ENCODE measurements at regions not wholly inside any gene's neighbourhood (a gene's known extent, or its start where the extent isn't known, plus 50 kb on each side); places are given as distances from the start of the nearest gene placed in this dataset.

DNA sequence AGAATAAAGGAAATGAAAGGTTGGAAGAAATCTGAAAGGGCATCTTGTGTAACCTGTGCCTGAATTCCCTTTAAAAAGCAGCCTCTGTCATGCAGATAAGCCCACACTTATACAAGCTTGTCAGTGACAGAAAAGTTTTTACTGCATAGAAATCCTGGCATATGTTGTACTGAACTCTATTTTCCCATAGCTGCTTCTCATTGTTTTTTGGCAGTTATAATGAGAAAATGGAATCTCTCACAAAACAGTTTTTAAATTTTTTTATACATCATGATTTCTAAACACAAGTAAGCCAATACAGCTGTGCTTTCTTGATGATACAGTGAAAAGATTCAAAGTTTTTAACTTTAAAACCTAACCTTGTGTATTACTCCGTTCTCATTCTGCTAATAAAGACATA, 511.4 kb upstream of the ARX start:
- Histone ChIP-seq H3K27me3 (no peaks in the 10 kb centered on the region), H3K4me1 (no peaks in the 10 kb centered on the region), H3K9me3 (no peaks in the 10 kb centered on the region), H3K4me3 (no peak overlapping the region), H3K27ac (no peak overlapping the region), H3K36me3 (ENCODE audit: low read depth, missing control alignments) (no peaks in the 10 kb centered on the region)
- intact Hi-C loops (cut with DNase I; ENCODE audit: low total_unique reads): no loop called here
- 50 to 67% methylated on average over 1 of the region's 1 CpG for WGBS, 2 donors
- TF ChIP-seq POLR2A (IDR thresholded peaks at IDR 0.05): no peak
- DNase-seq: no peak

GRCh38 chrX:25527596-25527995, 511.8 kb upstream of the ARX start:
- TF ChIP-seq POLR2A (IDR thresholded peaks at IDR 0.05): no peak
- TF ChIP-seq, protein P1, sequence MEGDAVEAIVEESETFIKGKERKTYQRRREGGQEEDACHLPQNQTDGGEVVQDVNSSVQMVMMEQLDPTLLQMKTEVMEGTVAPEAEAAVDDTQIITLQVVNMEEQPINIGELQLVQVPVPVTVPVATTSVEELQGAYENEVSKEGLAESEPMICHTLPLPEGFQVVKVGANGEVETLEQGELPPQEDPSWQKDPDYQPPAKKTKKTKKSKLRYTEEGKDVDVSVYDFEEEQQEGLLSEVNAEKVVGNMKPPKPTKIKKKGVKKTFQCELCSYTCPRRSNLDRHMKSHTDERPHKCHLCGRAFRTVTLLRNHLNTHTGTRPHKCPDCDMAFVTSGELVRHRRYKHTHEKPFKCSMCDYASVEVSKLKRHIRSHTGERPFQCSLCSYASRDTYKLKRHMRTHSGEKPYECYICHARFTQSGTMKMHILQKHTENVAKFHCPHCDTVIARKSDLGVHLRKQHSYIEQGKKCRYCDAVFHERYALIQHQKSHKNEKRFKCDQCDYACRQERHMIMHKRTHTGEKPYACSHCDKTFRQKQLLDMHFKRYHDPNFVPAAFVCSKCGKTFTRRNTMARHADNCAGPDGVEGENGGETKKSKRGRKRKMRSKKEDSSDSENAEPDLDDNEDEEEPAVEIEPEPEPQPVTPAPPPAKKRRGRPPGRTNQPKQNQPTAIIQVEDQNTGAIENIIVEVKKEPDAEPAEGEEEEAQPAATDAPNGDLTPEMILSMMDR (IDR thresholded peaks at IDR 0.05): no peak
- no peaks in the 10 kb centered on the region for H3K4me1 ChIP-seq
- H3K36me3 ChIP-seq (ENCODE audit: low read depth, missing control alignments): no peaks in the 10 kb centered on the region
- H3K4me3 ChIP-seq: no peak overlapping the region
- no peak overlapping the region for H3K27ac ChIP-seq
- 53 to 74% methylated on average over 3 of the region's 3 CpGs for WGBS, 2 donors
- DNase-seq: no peak
- intact Hi-C loops (cut with DNase I; ENCODE audit: low total_unique reads): no loop called here
- H3K27me3 ChIP-seq: no peaks in the 10 kb centered on the region
- no peaks in the 10 kb centered on the region for H3K9me3 ChIP-seq

- intact Hi-C loops (cut with DNase I; ENCODE audit: low total_unique reads): no loop called here
- no peak for TF ChIP-seq POLR2A (IDR thresholded peaks at IDR 0.05)
- TF ChIP-seq, protein P1 (IDR thresholded peaks at IDR 0.05): no peak
- H3K4me1 ChIP-seq: no peaks in the 10 kb centered on the region
- no peaks in the 10 kb centered on the region for H3K36me3 ChIP-seq (ENCODE audit: low read depth, missing control alignments)
- DNase-seq: peak; percentile 34
- H3K27me3 ChIP-seq: no peaks in the 10 kb centered on the region
- WGBS, 2 donors: 71 to 88% methylated on average over 1 of the region's 1 CpG
- no peak overlapping the region for H3K4me3 ChIP-seq
- H3K9me3 ChIP-seq: no peaks in the 10 kb centered on the region
- H3K27ac ChIP-seq: no peak overlapping the region
Measured at GRCh38 chrX:25531096-25531495, 515.3 kb upstream of the ARX start.

DNA sequence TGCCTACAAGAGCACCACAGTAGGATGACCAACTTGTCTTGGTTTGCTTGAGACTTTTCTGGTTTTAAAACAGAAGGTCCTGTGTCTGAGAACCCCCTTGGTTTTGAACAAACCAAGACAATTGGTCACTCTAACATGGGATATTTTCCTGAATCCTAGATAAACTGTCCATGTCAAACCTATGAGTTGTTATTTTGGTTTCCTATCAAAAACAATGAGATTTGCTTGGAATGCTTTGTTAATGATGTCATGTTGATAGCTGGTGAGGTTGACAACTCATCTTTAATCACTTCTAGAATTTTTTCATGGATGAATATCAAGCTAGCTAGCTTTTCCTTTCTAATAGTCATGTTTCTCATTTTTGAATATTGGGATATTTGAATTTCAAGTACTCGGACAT, 518.3 kb upstream of the ARX start:
- Histone ChIP-seq H3K4me3 (no peak overlapping the region), H3K4me1 (no peaks in the 10 kb centered on the region), H3K9me3 (no peaks in the 10 kb centered on the region), H3K27ac (no peak overlapping the region), H3K27me3 (no peaks in the 10 kb centered on the region), H3K36me3 (ENCODE audit: low read depth, missing control alignments) (no peaks in the 10 kb centered on the region)
- no peak for DNase-seq
- WGBS, 2 donors: 0 to 96% methylated on average over 1 of the region's 1 CpG
- TF ChIP-seq, protein P1 (IDR thresholded peaks at IDR 0.05): no peak
- no peak for TF ChIP-seq POLR2A (IDR thresholded peaks at IDR 0.05)
- intact Hi-C loops (cut with DNase I; ENCODE audit: low total_unique reads): no loop called here

- no peak for DNase-seq
- Histone ChIP-seq H3K4me3 (no peak overlapping the region), H3K27ac (no peak overlapping the region), H3K27me3 (no peaks in the 10 kb centered on the region), H3K9me3 (no peaks in the 10 kb centered on the region), H3K36me3 (ENCODE audit: low read depth, missing control alignments) (no peaks in the 10 kb centered on the region), H3K4me1 (no peaks in the 10 kb centered on the region)
- 86 to 100% methylated on average over 2 of the region's 2 CpGs for WGBS, 2 donors
- intact Hi-C loops (cut with DNase I; ENCODE audit: low total_unique reads): no loop called here
- TF ChIP-seq, protein P1 (IDR thresholded peaks at IDR 0.05): no peak
- TF ChIP-seq POLR2A (IDR thresholded peaks at IDR 0.05): no peak
Measured at GRCh38 chrX:25536307-25536970, 520.7 kb upstream of the ARX start.

Measured in testis (tissue), 2 donors.